ENCODE measurements at regions not wholly inside any gene's neighbourhood (a gene's known extent, or its start where the extent isn't known, plus 50 kb on each side); places are given as distances from the start of the nearest gene placed in this dataset.

DNA sequence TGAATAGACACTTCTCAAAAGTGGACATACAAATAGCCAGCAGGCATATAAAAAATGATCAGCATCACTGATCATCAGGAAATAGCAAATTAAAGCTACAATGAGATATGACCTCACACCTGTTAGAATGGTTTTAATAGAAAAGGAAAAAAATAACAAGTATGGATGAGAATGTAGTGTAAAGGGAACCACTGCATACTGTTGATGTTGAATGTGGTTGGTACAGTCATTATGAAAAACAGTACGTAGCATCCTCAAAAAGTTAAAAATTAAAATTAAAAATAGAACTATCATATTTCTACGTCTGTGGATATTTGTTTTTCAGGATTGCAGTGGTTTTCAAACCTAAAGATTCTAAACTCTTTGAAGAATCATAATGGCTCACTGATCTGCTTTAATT, 215.1 kb upstream of the NREP start:
- Histone ChIP-seq H3K4me3 (no peak overlapping the region), H3K27ac (no peak overlapping the region), H3K27me3 (ENCODE audit: insufficient read depth in 3 of 3, low read length in 2 of 3) (no peaks in the 10 kb centered on the region), H3K9me3 (no peaks in the 10 kb centered on the region), H3K36me3 (ENCODE audit: insufficient read depth in 1 of 2, low read depth in 1 of 2) (no peaks in the 10 kb centered on the region), H3K4me1 (peaks cover 8% of the 10 kb centered on the region)
- TF ChIP-seq, protein P1, sequence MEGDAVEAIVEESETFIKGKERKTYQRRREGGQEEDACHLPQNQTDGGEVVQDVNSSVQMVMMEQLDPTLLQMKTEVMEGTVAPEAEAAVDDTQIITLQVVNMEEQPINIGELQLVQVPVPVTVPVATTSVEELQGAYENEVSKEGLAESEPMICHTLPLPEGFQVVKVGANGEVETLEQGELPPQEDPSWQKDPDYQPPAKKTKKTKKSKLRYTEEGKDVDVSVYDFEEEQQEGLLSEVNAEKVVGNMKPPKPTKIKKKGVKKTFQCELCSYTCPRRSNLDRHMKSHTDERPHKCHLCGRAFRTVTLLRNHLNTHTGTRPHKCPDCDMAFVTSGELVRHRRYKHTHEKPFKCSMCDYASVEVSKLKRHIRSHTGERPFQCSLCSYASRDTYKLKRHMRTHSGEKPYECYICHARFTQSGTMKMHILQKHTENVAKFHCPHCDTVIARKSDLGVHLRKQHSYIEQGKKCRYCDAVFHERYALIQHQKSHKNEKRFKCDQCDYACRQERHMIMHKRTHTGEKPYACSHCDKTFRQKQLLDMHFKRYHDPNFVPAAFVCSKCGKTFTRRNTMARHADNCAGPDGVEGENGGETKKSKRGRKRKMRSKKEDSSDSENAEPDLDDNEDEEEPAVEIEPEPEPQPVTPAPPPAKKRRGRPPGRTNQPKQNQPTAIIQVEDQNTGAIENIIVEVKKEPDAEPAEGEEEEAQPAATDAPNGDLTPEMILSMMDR (IDR thresholded peaks at IDR 0.05) = no peak
- ATAC-seq (no peak), DNase-seq (no peak)
- intact Hi-C loops (cut with DNase I) = no loop called here
- 94 to 98% (median 95%) methylated on average over 2 of the region's 2 CpGs for WGBS, 3 donors

DNA sequence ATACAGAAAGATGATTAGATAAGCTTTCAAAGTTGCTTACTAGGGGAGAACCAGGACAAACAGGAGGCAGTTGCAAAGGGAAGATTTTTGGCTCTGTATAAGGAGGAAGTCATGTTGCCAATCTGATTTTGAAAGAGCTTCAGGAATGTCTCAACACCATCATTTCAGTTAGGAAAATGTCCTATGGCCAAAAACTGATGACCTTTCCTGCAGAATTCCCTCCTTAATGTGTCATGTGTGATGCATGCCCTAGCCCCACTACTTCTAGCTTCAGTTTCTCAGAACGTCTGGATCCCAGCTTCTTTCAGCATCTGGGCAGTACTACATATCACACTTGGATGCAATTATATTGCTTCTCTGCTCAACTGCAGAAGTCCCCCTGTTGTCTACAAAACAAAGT, 211.5 kb upstream of the NREP start:
- no peak overlapping the region for H3K27ac ChIP-seq
- H3K4me1 ChIP-seq = no peaks in the 10 kb centered on the region
- TF ChIP-seq, protein P1 (IDR thresholded peaks at IDR 0.05) = no peak
- no peaks in the 10 kb centered on the region for H3K36me3 ChIP-seq (ENCODE audit: insufficient read depth in 1 of 2, low read depth in 1 of 2)
- ATAC-seq (peak in 2 of 4 donors; percentile 33 to 41), DNase-seq (no peak)
- H3K9me3 ChIP-seq = no peaks in the 10 kb centered on the region
- H3K27me3 ChIP-seq (ENCODE audit: insufficient read depth in 3 of 3, low read length in 2 of 3) = no peaks in the 10 kb centered on the region
- intact Hi-C loops (cut with DNase I) = no loop called here
- no peak overlapping the region for H3K4me3 ChIP-seq
- WGBS, 3 donors = 27 to 50% (median 33%) methylated on average over 1 of the region's 1 CpG

DNA sequence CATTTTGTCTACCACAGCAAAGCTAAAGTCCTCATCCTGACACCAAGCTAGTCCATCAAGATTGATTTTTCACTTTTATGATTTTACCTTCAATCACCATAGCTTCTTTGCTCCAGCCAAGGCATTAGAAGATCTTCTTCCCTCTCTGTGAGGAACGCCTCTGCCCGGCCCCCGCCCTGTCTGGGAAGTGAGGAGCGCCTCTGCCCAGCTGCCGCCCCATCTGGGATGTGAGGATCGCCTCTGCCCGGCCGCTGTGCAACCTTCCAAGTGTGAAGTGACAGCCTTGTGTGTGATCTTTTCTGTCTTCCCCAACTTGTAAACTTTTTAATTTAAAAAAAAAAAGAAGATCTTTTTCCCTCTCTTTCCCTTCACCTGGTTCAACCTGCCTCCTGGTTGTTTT, 210.5 kb upstream of the NREP start:
- TF ChIP-seq, protein P1 (IDR thresholded peaks at IDR 0.05) = no peak
- Histone ChIP-seq H3K36me3 (ENCODE audit: insufficient read depth in 1 of 2, low read depth in 1 of 2) (no peaks in the 10 kb centered on the region), H3K27ac (no peak overlapping the region), H3K9me3 (no peaks in the 10 kb centered on the region), H3K27me3 (ENCODE audit: insufficient read depth in 3 of 3, low read length in 2 of 3) (no peaks in the 10 kb centered on the region), H3K4me1 (no peaks in the 10 kb centered on the region), H3K4me3 (no peak overlapping the region)
- DNase-seq (no peak), ATAC-seq (no peak)
- 94 to 97% (median 96%) methylated on average over 8 of the region's 8 CpGs for WGBS, 3 donors
- intact Hi-C loops (cut with DNase I) = no loop called here

DNA sequence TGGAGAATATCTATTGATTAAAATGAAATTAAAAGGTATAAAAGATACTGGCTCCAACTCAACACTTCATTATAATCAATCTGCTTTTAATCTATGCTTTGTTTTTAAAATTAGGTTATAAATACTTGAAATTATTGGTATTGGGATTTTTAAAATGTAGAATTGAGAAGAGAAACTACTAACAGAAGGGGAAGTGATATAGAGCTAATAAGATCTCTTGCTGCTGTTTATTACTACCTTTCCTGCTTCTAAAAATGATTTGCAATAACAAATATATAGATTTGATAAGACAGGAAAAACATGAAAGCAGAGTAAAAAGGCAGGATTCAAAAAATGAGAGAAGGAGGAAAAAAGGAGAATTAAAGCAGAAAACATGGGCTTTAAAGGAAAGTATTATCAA, 209.3 kb upstream of the NREP start:
- Histone ChIP-seq H3K27me3 (ENCODE audit: insufficient read depth in 3 of 3, low read length in 2 of 3) (no peaks in the 10 kb centered on the region), H3K9me3 (no peaks in the 10 kb centered on the region), H3K4me3 (no peak overlapping the region), H3K4me1 (no peaks in the 10 kb centered on the region), H3K27ac (no peak overlapping the region), H3K36me3 (ENCODE audit: insufficient read depth in 1 of 2, low read depth in 1 of 2) (no peaks in the 10 kb centered on the region)
- intact Hi-C loops (cut with DNase I) = no loop called here
- TF ChIP-seq, protein P1 (IDR thresholded peaks at IDR 0.05) = no peak
- DNase-seq (no peak), ATAC-seq (no peak)

DNA sequence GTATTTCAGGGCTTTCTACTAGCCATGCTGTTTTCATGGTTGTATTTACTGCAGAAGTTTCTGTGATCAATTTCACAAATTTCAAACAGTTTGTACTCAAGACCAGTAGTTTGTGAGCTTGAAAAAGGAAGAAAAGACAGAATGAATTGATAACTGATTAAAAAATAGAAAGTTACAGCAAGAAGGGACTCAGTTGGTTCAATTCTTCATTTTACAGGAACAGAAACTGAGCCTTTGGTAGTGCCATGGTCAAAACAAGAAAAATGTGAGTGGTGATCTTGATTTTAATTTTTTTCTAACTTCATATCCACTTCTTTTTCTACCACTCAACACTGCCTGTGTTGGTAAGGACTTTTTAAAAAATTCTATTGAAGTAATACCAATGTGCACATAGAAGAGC, 206.6 kb upstream of the NREP start:
- H3K27ac ChIP-seq = no peak overlapping the region
- H3K4me3 ChIP-seq = no peak overlapping the region
- no peak for ATAC-seq
- H3K9me3 ChIP-seq = no peaks in the 10 kb centered on the region
- TF ChIP-seq, protein P1 (IDR thresholded peaks at IDR 0.05) = no peak
- intact Hi-C loops (cut with DNase I) = no loop called here
- H3K27me3 ChIP-seq (ENCODE audit: insufficient read depth in 3 of 3, low read length in 2 of 3) = no peaks in the 10 kb centered on the region
- no peaks in the 10 kb centered on the region for H3K36me3 ChIP-seq (ENCODE audit: insufficient read depth in 1 of 2, low read depth in 1 of 2)
- H3K4me1 ChIP-seq = no peaks in the 10 kb centered on the region
- no peak for DNase-seq
